ENCODE measurements at regions not wholly inside any gene's neighbourhood (a gene's known extent, or its start where the extent isn't known, plus 50 kb on each side); places are given as distances from the start of the nearest gene placed in this dataset.

GRCh38 chr20:40477805-40478204 is 211.2 kb downstream of the MAFB start:
- no peak for TF ChIP-seq EZH2 (IDR thresholded peaks at IDR 0.05; ENCODE audit: low read depth, unreplicated experiment)
- TF ChIP-seq CTCF (conservative IDR thresholded peaks at IDR 0.05; ENCODE audit: low read depth in 2 of 2) = no peak
